NCI-H345 treated with DMSO at 0.1 percent for 48 hours (cell line): ENCODE measurements at regions not wholly inside any gene's neighbourhood (a gene's known extent, or its start where the extent isn't known, plus 50 kb on each side); places are given as distances from the start of the nearest gene placed in this dataset.
"Not testable (repeated sequence)": the region's sequence is repeated elsewhere in the genome, so short reads cannot be mapped to it uniquely, and the experiment has no call there.

ENCODE experiments used
- DNase-seq: peaks from one replicate; lab custom pipeline; 2025; ENCODE audit not compliant: unreplicated experiment; lab: John Stamatoyannopoulos, UW

- DNase-seq = no peak
Observed at GRCh38 chr5:36778336-36778735, 98.2 kb upstream of the NIPBL start.

- DNase-seq = not testable (repeated sequence)
Observed at GRCh38 chr5:36782612-36783011, 94.0 kb upstream of the NIPBL start.

- no peak for DNase-seq
Observed at GRCh38 chr5:36786448-36787012, 90.0 kb upstream of the NIPBL start.

GRCh38 chr5:36787365-36788093 lies 89.0 kb upstream of the NIPBL start:
- no peak for DNase-seq

- no peak for DNase-seq
Observed at GRCh38 chr5:36790847-36791246, 85.7 kb upstream of the NIPBL start.

GRCh38 chr5:36792560-36793180 lies 83.9 kb upstream of the NIPBL start:
- DNase-seq = no peak

- DNase-seq = no peak
Observed at GRCh38 chr5:36795366-36795765, 81.2 kb upstream of the NIPBL start.

- DNase-seq = no peak
Observed at GRCh38 chr5:36796155-36796554, 80.4 kb upstream of the NIPBL start.

- DNase-seq = no peak
Observed at GRCh38 chr5:36801523-36801922, 75.0 kb upstream of the NIPBL start.

GRCh38 chr5:36802187-36802586 lies 74.4 kb upstream of the NIPBL start:
- DNase-seq = no peak

- not testable (repeated sequence) for DNase-seq
Observed at GRCh38 chr5:36813249-36813648, 63.3 kb upstream of the NIPBL start.

GRCh38 chr5:36815871-36816270 lies 60.7 kb upstream of the NIPBL start:
- DNase-seq = no peak

- peak; percentile 77 for DNase-seq
Observed at GRCh38 chr5:36820900-36821299, 55.7 kb upstream of the NIPBL start.

- DNase-seq = no peak
Observed at GRCh38 chr5:36826694-36827093, 49.9 kb upstream of the NIPBL start.
